Testis (tissue), 2 donors: ENCODE measurements at regions not wholly inside any gene's neighbourhood (a gene's known extent, or its start where the extent isn't known, plus 50 kb on each side); places are given as distances from the start of the nearest gene placed in this dataset.

Experiments
- DNase-seq: peaks from one replicate; pipeline ENCODE4 v3.0.0-alpha.2; 2019
- H3K27ac ChIP-seq, 2 donors: fragments of 200-600 bp; sonication (generic); one replicate each; pipeline ENCODE4 v1.5.1; 2019
- H3K27me3 ChIP-seq: fragments of 200-600 bp; sonication (generic); one replicate; pipeline ENCODE4 v1.5.1; 2019
- H3K36me3 ChIP-seq: fragments of 200-600 bp; sonication (generic); one replicate; pipeline ENCODE4 v1.5.1; 2017; ENCODE audit warnings: low read depth; ENCODE audit errors: missing control alignments
- H3K4me1 ChIP-seq: fragments of 200-600 bp; sonication (generic); one replicate; pipeline ENCODE4 v1.5.1; 2019
- H3K4me3 ChIP-seq, 2 donors: fragments of 200-600 bp; sonication (generic); one replicate each; pipeline ENCODE4 v1.5.1; 2017 to 2019
- H3K9me3 ChIP-seq: fragments of 200-600 bp; sonication (generic); one replicate; pipeline ENCODE4 v1.5.1; 2017
- CTCF ChIP-seq, 3 experiments: fragments of 450-650 bp in 2 of 3; fragments of 200-600 bp in 1 of 3; sonication (generic) in 1 of 3; IDR thresholded peaks; one replicate each; pipeline ENCODE4 v1.5.1; 2016 to 2019; ENCODE audit warnings: antibody characterized with exemption in 3 of 3, mild to moderate bottlenecking in 2 of 3, moderate library complexity in 1 of 3
- POLR2A ChIP-seq: fragments of 450-650 bp; IDR thresholded peaks from one replicate; pipeline ENCODE4 v1.6.1; 2017; ENCODE audit warnings: antibody characterized with exemption, mild to moderate bottlenecking, moderate library complexity
- WGBS, 2 donors: methylation state at CpG; one replicate each; pipeline ENCODE4 v1.1.5; 2018; 5-methylcytosine and 5-hydroxymethylcytosine counted together
- intact Hi-C: fragments of 100-400 bp; cut with DNase I; formaldehyde crosslinking; loops from one replicate; pipeline ENCODE4 v1.15.1; 2023; ENCODE audit warnings: low total_unique reads

- Histone ChIP-seq H3K4me1 (peaks cover 5% of the 10 kb centered on the region), H3K36me3 (no peaks in the 10 kb centered on the region), H3K27me3 (no peaks in the 10 kb centered on the region), H3K4me3 (no peak overlapping the region), H3K9me3 (no peaks in the 10 kb centered on the region), H3K27ac (no peak overlapping the region)
- intact Hi-C loops, result no loop called here
- TF ChIP-seq POLR2A (no peak), CTCF (IDR thresholded peaks at IDR 0.05) (no peak)
- WGBS, 2 donors, result 69 to 74% methylated on average over 5 of the region's 5 CpGs
- no peak for DNase-seq
These were observed 128.0 kb upstream of the FOXB1 start for GRCh38 chr15:59876140-59876539.

DNA sequence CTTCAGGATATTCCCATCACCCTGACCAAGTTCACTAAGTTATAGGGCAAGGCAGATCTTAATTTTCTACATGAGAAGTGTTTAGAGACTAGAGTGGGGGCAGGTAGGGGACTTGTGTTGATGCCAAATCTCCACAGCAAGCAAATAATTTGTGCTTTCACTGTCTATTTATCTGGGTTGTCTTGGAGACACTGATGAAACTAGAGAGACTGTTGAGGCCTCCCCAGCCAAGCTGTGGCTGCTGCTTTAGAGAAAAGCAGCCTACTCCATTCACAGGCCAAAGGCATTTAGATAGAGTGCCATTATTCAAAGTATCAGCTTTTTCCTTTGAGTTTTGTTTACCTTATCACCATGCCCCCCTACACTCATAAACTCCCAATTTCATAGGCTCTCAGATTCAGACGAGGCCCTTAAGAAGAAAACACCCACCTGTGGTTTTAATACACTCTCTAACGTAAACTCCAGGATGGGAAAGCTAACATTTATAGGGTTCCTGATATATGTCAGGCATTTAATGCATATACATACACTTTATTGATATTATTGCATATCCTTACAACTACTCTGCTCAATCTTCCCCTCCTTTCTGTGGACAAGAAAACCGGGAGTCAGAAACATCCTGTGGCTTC, 130.4 kb upstream of the FOXB1 start:
- H3K4me1 ChIP-seq, result no peaks in the 10 kb centered on the region
- no peak for DNase-seq
- H3K27me3 ChIP-seq, result no peaks in the 10 kb centered on the region
- 62 to 64% methylated on average over 3 of the region's 3 CpGs for WGBS, 2 donors
- no peak for TF ChIP-seq CTCF (IDR thresholded peaks at IDR 0.05)
- TF ChIP-seq POLR2A, result no peak
- H3K27ac ChIP-seq, result no peak overlapping the region
- H3K4me3 ChIP-seq, result no peak overlapping the region
- no peaks in the 10 kb centered on the region for H3K9me3 ChIP-seq
- intact Hi-C loops, result no loop called here
- no peaks in the 10 kb centered on the region for H3K36me3 ChIP-seq

DNA sequence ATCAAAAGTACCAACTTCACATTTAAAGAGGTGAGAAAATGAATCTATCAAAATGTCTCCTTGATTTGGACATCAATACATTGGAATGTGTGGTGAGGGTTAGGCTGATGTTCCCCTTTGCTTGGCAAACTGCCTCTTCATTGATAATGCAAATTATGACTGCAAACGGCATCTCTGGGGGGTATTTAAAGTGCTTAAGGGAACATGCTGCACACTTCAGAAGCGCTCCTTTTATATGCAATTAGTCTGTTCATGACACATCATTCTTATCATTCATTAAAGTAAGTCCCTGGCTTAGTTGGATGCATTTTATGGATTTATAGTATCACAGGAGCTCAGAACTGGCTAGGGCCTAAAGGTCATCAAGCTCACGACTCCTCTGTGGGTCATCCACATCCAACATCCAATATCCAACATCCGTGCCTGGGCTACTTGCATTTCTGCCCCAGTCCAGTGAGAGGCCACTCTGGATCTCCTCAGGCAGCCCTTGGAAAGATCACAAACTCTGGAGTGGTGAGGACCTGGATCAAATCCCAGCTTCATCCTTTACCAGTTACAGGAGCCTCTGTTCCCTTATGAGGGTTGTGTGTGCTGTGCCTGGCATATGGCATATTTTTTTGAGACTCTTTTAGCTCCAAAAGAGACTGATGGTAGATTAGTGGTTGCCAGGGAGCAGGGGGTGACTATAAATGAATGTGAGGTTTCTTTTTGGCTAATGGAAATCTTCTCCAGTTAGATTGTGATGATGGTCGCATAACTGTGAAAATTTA, 136.8 kb upstream of the FOXB1 start:
- intact Hi-C loops, result no loop called here
- 49 to 69% methylated on average over 5 of the region's 5 CpGs for WGBS, 2 donors
- no peaks in the 10 kb centered on the region for H3K36me3 ChIP-seq
- no peaks in the 10 kb centered on the region for H3K4me1 ChIP-seq
- H3K27ac ChIP-seq, result no peak overlapping the region
- no peaks in the 10 kb centered on the region for H3K27me3 ChIP-seq
- TF ChIP-seq POLR2A (no peak), CTCF (IDR thresholded peaks at IDR 0.05) (no peak)
- H3K9me3 ChIP-seq, result no peaks in the 10 kb centered on the region
- H3K4me3 ChIP-seq, result no peak overlapping the region
- DNase-seq, result no peak

DNA sequence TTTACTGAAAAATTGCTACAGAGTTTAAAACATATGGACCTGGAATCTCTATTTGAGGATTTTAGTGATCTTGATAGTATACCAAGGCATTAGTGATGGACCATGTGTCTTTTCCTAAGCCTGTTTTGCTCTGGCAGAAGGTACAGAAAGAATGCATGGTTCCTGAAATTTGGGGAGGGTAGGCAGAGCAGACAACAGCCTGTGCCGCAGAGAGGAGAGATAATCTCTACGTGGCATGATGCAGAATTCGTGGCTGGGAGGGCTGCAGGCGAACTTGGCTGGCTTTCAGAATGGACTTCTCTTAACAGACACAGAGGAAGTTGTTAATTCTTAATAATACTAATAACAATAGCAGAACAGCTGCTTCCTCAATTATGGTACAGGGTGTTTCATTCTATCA, 137.5 kb upstream of the FOXB1 start:
- H3K36me3 ChIP-seq, result no peaks in the 10 kb centered on the region
- H3K27me3 ChIP-seq, result no peaks in the 10 kb centered on the region
- intact Hi-C loops, result no loop called here
- H3K9me3 ChIP-seq, result no peaks in the 10 kb centered on the region
- no peak overlapping the region for H3K4me3 ChIP-seq
- H3K27ac ChIP-seq, result no peak overlapping the region
- no peak for TF ChIP-seq POLR2A
- TF ChIP-seq CTCF (IDR thresholded peaks at IDR 0.05), result no peak
- 26 to 27% methylated on average over 4 of the region's 4 CpGs for WGBS, 2 donors
- no peak for DNase-seq
- H3K4me1 ChIP-seq, result no peaks in the 10 kb centered on the region
